GM21526 (cell line): ENCODE measurements at regions not wholly inside any gene's neighbourhood (a gene's known extent, or its start where the extent isn't known, plus 50 kb on each side); places are given as distances from the start of the nearest gene placed in this dataset.

ENCODE experiments used
- ATAC-seq: cut with Tn5 transposase; IDR thresholded peaks from one replicate; pipeline ENCODE4 v1.9.1; 2021; ENCODE audit warnings: moderate library complexity; ENCODE audit not compliant: unreplicated experiment, low FRiP score

- no peak for ATAC-seq
Observed at GRCh38 chr9:91119142-91119541, 242.6 kb downstream of the AUH start.

DNA sequence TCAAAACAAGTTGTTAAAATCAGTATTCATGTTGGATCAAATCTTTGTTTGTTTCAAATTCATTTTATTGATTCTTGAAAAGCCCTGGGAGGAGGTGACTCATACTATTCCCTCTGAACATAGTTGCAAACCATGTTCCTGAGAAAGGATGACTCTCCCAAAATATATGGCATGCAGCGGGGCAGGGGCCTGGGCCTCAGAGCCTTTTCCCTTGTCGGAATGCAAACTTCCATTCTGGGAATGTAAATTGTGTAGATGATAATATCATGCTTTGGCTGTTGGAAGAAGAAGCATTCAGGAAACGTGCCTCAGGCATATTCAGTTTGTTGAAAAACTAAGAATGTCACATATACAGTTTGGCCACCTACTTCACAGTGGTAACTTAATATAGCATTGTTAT lies 242.0 kb downstream of the AUH start:
- no peak for ATAC-seq

GRCh38 chr9:91120200-91120599 lies 241.5 kb downstream of the AUH start:
- ATAC-seq: no peak

DNA sequence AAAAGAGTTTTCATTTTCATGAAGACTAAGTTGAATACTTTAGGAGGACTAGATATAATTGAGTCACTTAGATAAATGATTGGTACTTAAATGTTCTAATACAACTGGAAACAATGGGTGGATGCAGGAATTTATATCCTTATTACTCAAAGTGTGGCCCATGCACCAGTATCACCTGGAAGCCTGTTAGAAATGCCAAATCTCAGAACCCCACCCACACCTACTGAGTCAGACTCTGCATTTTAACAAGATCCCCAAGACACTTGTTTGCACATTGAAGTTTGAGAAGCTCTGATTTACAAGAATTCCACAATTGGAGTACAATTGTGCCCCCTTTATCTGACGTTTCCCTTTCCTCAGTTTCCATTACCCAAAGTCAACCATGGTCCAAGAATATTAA lies 239.0 kb downstream of the AUH start:
- ATAC-seq: no peak

DNA sequence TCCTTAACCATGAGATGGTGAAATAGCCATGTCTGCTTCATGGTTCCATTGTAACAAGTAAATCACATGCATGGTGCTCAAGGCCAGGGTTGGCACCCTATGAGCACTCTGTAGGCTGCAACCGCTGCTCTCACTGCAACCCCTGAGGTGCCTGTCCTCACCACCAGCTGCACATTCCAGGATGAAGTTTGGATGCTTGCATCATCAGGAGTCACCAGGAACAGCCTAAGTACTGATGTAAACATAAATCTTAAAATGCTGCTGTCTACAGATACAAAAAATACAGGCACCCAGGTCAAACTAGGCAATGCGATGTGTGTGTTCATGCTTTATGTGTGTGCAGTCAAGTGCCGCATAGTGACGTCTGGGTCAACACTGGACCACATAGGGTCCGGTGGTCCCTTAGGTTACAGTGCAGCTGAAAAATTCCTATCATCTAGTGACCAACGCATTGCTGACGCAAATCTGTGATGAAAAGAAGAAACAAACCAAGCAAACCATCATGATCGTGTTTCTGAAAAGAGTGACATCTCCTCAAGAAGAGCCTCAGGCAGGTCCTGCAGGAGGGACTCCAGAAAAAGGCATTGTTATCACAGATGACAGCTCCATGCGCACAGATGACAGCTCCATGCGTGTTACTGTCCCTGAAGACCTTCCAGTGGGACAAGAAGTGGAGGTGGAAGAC lies 234.8 kb downstream of the AUH start:
- no peak for ATAC-seq

GRCh38 chr9:91127653-91128052 lies 234.1 kb downstream of the AUH start:
- ATAC-seq: no peak

GRCh38 chr9:91130796-91131318 lies 230.9 kb downstream of the AUH start:
- no peak for ATAC-seq

DNA sequence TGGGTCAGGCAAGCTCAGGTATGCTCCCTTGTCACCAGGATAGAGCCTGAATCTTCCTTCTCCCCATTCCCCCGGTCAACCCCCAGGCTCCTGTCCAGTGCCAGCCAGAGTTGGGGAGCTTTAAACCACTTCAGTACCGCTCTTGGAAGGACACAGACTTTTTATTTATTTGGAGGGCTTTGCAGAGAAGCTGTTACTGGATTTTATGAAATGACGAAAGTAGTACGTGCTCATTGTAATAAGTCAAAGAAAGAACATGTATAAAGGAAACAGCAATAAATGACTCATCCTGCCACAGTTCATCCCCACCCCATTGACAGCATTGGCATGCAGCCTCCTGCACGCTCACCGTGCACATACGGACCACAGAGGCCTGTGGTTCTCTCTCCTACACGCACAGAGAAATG lies 230.3 kb downstream of the AUH start:
- ATAC-seq: no peak

DNA sequence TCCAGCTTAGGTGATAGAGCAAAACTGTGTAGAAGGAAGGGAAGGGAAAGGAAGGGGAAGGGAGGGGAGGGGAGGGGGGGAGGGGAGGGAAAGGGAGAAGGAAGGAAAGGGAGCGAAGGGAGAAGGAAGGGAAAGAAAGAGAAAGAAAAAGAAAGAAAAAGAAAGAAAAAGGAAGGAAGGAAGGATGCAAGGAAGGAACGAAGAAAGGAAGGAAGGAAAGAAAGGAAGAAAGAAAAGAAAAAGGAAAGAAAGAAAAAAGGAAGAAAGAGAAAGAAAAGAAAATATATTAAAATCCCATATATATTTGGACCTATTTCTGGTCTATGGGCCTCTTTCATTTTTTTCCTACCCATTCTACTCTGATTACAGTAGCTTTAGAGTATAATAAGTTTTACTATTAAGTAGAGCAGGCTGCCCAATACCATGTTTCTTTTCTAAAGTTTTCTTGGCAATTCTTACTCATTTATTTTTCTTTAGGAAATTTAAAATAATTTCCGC lies 229.1 kb downstream of the AUH start:
- no peak for ATAC-seq

GRCh38 chr9:91134608-91135007 lies 227.1 kb downstream of the AUH start:
- ATAC-seq: no peak

- no peak for ATAC-seq
Observed at GRCh38 chr9:91137391-91137790, 224.3 kb downstream of the AUH start.

DNA sequence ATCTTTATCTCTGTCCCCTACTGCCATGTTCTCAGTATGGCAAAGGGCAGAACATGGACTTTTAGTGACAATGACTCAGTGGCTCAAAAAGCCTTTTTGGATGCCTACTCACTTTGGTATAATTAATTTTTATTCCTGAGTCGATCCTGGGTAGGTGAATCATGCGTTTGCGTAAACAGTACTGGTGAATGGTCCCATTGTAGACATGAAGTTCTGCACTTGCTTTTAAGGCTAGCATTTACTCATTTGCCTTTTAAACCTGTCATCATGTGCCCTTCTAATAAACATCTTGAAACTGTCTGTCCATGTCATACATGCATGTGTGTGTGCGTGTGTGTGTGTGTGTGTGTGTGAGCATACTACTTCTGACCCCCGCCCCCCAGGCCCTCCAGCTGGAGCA lies 223.0 kb downstream of the AUH start:
- no peak for ATAC-seq

DNA sequence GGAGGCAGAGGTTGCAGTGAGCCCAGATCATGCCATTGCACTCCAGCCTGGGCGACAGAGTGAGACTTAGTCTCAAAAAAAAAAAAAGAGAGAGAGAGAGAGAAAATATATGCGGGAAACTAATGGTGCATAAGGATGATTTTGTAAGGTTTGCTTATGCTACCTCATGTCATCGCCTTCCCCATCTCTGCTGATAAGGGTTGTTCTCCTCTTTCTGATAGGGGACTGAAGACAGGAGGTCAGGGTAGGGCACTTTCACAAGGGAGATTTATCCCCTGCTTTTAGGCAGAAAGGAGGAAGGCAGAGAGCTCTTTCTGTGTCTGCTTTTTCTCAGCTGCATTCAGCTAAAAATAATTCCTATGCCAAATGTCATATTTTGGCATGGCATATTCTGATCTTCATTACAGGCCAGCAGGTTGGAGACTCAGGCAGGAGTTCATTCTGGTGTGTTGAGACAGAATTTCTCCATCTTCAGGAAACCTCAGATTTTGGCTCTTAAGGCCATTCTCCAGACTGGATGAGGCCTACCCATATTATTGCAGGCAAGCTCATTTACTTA lies 220.2 kb downstream of the AUH start:
- no peak for ATAC-seq

DNA sequence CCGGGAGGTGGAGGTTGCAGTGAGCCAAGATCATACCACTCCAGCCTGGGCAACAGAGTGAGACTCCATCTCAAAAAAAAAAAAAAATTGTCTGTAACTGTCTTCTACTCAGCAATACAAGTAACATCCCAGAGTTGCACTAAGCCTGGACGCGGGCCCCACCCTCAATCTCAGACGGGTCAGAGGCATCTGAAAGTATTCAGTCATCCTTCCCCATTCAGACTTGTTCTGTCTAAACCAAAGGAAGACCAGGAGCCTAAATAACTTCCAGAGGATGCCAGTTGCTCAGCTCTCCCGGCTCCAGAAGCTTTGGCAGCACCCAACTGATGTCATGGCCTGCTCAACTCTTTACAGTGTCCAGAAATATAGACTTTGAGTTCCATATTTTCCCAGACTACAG lies 218.6 kb downstream of the AUH start:
- ATAC-seq: no peak

- ATAC-seq: no peak
Observed at GRCh38 chr9:91143642-91144041, 218.1 kb downstream of the AUH start.

DNA sequence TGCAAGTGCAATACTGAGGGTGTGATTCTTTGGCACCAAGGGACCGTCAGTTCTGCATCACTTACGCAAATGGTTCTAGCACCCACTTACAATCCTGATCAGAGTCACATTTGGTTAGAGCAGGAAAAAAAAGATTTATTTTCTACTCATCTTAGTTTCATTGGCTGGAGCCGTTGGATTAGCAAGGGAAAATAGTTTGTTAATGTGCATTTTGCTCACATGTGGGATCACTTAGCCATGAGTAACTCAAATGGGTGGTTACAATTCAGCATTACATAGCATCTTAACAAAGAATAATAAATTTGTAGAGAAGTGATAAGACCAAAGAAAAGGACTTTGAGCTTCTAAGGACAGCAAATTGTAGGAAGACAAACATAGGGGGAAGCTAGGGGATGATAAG lies 216.9 kb downstream of the AUH start:
- ATAC-seq: no peak

- ATAC-seq: no peak
Observed at GRCh38 chr9:91145496-91145895, 216.2 kb downstream of the AUH start.

GRCh38 chr9:91146391-91147019 lies 215.2 kb downstream of the AUH start:
- ATAC-seq: no peak

DNA sequence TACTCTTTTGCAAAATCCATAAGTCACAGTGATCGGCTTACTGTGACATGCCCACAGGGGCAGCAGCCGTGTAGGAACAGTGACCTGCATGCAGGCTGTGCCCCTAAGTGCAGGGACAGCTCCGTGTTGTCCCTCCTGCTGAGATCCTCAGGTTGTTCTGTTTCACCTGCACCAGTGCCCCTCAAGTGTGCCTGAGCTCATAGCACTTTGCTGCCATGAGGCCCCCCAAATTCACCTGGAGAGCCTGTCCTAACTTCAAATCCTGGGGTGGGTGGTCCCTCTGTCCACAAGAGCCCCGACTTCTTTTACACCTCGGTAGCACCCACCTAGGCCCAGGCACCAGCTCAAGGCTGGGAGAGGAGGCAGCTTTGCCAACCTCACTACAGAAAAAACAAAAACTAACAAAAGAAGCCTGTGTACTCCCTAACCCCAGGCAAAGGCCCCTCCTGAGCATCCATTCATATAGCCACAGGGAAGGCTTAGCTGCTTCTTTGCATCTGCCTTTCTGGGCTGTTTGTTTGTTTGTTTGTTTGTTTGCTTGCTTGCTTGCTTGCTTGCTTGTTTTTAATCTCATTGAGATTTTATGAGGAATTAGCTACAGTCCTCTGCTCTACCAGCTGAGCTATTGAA lies 214.5 kb downstream of the AUH start:
- ATAC-seq: no peak

DNA sequence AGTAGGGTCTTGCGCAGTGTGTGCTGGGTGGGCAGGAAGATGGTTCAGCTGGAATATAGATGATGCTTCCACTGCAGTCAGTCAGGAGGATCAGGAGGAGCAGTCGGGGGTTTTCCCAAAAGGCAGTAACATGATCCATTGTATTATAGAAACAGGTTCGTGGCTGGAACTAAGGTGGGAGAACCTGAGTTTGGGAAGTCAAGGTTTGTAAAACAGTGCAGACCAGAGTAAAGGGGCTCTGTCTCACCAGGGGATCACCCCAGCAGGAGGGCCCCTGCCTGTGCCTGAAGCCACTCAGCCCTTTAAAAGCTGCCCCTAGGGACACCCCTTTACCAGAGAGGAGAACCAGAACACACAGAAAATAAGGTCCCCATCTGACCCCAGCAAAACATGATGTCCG lies 213.4 kb downstream of the AUH start:
- ATAC-seq: no peak

DNA sequence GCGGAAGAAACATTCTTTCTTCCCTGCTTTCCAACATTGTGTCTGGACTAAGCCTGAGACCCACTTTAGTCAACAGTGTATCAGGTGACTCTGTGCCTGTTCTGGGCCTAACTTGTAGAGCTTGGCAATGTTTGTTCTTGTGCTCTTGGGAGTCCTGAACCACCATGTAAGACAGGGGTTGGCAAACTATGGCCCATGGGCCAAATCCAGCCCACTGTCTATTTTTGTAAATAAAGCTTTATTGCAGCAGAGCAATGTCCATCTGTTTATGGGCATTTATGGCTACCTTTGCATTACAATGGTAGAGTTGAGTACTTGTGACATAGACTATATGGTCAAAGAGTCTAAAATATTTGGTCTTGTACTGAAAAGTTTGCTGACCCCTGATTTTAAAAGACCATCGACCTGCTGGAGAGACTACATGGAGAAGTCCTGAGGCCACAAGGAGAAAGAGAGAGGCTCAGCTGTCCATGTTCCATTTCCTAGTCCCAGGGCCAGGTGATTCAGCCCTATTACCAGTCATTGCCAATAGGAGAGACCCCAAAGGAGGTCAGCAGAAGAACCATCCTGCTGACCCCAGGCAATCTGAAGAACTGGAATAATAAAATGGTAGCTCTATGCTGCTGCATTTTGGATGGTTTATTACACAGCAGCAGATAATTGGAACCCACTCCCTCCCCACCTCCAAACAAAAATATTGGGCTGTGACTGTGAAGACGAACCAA lies 211.3 kb downstream of the AUH start:
- ATAC-seq: no peak
